GM19043 (cell line): ENCODE measurements at regions not wholly inside any gene's neighbourhood (a gene's known extent, or its start where the extent isn't known, plus 50 kb on each side); places are given as distances from the start of the nearest gene placed in this dataset.
"Not testable (repeated sequence)": the region's sequence is repeated elsewhere in the genome, so short reads cannot be mapped to it uniquely, and the experiment has no call there.

Experiments
- ATAC-seq: cut with Tn5 transposase; IDR thresholded peaks from one replicate; pipeline ENCODE4 v1.9.1; 2021; ENCODE audit warnings: low read depth; ENCODE audit not compliant: unreplicated experiment

DNA sequence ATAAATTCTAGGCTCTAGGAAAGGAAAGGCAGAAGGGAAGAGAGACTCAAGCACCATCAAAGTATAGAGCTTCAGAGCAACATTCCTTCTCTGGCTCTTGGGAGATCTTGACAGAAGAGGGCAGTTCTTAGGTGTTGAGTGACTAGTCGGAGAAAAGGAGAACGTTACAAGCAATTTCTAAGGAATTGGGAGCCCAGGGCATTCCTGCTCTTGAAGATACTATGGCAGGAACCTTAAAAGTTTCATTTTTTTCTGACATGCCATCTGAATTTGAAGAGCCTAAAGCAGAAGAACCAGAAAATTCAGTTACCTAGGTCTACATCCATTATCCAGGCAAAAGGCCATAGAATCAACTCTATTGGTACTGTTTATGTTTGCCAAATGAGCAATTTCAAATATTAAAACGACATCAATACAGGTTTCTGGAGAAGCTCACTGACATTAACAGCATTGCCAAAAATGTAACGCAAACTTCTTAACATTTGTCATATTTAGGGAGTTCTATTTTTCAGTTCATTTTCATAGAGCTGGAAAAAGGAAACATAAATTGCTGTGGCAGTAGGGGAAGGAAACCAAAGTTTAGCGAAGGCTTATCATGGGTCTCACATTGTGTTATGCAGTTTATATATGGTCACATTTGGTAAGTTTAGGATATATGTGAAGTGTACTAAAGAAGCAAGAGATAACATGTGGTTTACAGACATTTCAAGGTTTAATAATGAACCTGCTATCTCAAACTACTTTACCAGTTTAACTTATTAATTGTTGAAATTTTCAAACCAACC, 210.1 kb upstream of the NRIP1 start:
- ATAC-seq, result no peak

DNA sequence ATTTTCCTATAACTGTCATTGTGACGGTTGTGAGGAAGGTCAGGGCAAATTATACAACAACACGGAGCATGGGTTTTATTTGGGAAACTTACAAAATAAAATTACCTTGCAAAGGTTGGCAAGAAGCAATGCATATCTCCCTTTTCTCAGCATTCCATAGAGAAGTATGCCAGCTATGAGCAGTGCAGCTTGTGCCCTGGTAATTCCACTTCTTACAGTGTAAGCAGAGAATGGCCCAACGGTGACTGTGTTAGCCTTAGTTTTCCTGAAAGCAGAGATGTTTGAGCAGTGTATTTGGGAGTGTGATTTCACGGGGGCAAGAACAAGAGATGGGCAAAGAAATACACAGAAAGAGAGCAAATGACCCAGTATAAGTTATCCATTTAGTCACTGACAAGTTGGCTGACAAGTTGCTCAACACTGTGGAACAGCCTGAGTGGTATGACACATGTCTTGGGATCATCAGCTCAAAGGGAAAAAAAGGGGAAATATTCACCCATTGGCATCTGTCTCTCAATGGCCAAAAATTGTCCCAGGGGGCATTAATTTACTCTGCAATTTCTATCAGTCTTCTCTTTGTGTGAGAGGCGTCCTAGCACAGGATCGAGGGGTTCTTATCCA, 210.9 kb upstream of the NRIP1 start:
- no peak for ATAC-seq

DNA sequence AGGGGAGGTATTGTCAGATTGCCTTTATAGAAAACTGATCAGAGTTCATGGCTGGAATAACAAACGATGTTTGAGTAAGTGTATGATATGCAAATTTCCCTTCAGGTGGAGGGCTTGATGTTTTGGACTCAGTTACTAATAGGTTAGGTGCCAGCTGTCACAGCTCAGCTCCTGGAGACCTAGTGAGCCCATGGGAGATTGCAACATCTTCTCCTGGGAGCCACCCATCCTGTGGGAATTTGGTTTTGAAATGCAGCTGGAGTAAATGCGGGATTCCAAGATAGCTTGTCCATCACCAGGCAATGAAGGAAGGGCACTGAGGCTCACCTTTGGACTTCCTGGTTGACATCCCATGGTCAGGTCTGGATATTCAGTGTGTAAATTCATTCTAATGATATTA, 211.4 kb upstream of the NRIP1 start:
- no peak for ATAC-seq

GRCh38 chr21:15277466-15277865, 212.7 kb upstream of the NRIP1 start:
- no peak for ATAC-seq

GRCh38 chr21:15278279-15278678, 213.5 kb upstream of the NRIP1 start:
- ATAC-seq, result no peak

- ATAC-seq, result no peak
These were observed 214.1 kb upstream of the NRIP1 start for GRCh38 chr21:15278851-15279250.

GRCh38 chr21:15279482-15279881, 214.7 kb upstream of the NRIP1 start:
- ATAC-seq, result no peak

GRCh38 chr21:15281714-15282113, 216.9 kb upstream of the NRIP1 start:
- no peak for ATAC-seq

DNA sequence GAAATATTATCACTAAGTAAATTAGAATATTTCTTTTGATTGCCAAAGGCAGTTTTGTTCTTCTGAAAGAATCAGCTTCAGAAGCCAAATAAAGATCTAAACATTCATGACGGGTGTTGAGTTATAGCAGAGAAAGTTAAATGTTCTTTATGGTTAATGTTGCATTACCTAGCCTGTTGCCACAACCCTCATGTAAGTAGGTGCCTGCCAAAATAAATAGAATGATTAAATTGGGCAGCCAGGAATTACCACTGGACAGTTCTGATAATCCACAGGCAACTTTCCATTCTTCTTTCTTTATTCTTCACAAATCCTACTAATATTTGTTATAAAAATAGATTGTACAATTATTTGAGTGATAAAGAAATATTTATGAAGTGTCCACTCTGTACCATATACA, 217.9 kb upstream of the NRIP1 start:
- no peak for ATAC-seq

- ATAC-seq, result no peak
These were observed 218.3 kb upstream of the NRIP1 start for GRCh38 chr21:15283138-15283537.

GRCh38 chr21:15283789-15284188, 219.0 kb upstream of the NRIP1 start:
- ATAC-seq, result no peak

- ATAC-seq, result no peak
These were observed 220.8 kb upstream of the NRIP1 start for GRCh38 chr21:15285556-15285955.

DNA sequence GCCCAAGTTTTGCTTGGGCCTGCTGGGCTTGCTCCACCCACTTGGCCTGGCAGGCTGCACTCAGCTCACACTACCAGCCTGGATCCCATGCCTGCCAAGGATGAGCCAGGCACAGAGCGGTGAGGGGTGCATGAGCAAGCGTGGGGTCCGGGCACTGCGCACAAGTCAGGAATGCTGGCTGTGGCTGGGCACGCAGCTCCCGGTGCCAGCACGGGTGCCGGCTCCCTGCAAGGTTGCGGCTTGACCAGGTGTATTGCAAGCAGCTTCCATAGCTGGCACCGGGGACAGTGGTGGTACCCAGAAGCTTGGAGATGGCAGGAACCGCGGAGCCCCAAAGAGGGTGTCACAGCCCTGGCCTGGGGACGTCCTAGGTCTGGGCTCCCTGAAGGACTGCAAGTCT, 224.4 kb upstream of the NRIP1 start:
- no peak for ATAC-seq

DNA sequence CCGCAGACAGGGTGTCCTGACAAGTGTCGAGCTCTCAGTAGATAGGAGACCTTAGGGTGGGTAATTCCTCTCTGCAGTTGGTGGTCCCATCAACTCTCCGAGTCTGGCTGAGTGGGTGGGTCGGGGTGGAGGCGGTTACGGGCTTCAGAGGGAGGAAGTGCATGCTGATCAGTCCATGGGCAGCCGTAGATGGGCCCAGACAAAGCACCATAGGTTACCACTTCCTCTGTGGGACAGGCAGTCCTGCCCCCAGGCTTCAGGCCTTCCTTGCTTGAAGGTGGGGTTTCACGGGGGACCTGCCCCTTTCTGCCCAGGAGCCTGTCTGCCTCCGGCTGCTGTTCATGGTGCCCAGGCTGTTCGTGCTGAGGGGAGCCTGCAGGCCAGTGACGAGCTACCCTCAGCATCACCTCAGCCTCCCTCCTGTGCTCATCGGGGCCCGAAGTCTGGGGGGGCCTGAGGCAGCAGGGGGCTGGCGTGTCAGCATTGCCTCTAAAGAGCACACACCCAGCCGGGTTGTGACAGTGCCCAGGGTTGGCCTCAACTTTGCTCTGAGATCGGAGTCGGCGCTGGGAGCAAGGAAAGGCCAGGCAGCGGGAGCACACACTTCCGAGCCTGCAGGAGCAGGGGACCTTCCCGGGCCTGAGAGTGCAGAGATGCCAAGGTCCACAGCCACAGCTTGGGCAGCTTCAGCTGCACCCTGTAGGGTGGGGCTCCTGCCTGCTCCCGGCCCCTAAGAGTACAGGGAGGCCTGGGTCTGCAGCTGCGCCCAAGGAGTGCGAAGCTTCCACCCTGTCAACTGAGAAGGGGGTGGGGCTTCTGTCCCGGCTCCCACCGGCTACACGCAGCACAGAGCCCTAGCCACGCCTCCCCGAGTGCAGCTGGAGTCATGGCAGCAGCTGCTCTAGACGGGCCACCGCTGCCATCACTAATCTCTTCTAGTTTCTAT, 225.4 kb upstream of the NRIP1 start:
- ATAC-seq, result no peak

- no peak for ATAC-seq
These were observed 226.9 kb upstream of the NRIP1 start for GRCh38 chr21:15291621-15292266.

- no peak for ATAC-seq
These were observed 228.4 kb upstream of the NRIP1 start for GRCh38 chr21:15293240-15293639.

DNA sequence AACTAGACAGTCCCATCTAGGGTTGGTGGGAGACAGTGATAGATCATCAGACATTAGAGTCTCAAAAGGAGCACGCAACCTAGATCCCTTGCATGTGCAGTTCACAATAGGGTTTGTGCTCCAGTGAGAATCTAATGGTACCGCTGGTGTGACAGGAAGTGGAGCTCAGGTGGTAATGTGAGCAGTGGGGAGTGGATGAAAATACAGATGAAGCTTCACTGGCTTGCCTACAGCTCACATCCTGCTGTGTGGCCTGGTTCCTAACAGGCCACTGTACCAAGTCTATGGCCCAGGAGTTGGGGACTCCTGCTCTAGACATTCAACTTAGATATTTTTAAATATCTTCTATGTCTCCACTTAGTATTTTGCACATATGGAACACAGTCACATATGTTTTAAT, 231.1 kb upstream of the NRIP1 start:
- no peak for ATAC-seq

DNA sequence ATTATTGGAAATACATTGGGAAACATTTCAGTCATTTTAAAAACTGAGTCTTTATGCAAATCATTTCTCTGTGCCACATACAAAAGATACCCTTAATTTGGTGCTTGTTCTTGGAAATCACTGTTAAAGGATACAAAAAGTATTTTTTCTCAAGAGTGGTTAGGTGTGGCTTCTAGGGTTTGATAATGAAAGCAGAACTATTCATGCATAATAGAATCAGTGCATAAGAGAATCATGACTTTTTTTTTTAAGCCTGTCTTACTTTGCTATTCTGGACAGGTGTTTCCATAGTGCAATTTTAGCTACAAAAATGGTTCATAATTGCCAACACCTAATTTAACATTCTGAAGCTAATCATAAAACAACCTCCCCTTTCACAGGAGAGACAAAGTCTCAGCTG, 233.0 kb upstream of the NRIP1 start:
- no peak for ATAC-seq

- no peak for ATAC-seq
These were observed 233.5 kb upstream of the NRIP1 start for GRCh38 chr21:15298306-15298705.

- not testable (repeated sequence) for ATAC-seq
These were observed 234.0 kb upstream of the NRIP1 start for GRCh38 chr21:15298755-15299154.

- ATAC-seq, result no peak
These were observed 235.3 kb upstream of the NRIP1 start for GRCh38 chr21:15300131-15300530.
